Stimulated activated naive B cell treated with anti-CD40 and anti-IgM and Interleukin-4, amounts not matched to agents 10 μg/mL and 1 μg/mL and 100 μg/mL, for 72 hours (primary cell): ENCODE measurements at regions not wholly inside any gene's neighbourhood (a gene's known extent, or its start where the extent isn't known, plus 50 kb on each side); places are given as distances from the start of the nearest gene placed in this dataset.
"Not testable (repeated sequence)": the region's sequence is repeated elsewhere in the genome, so short reads cannot be mapped to it uniquely, and the experiment has no call there.

ENCODE experiments used
- ATAC-seq, 2 donors: fragments of 150-1000 bp; cut with Tn5 transposase; replicated peaks; 2 replicates each; pipeline ENCODE4 v1.10.0; 2021; ENCODE audit warnings: moderate library complexity in 1 of 2
- DNase-seq: peaks from one replicate; pipeline ENCODE4 v3.0.0; 2021
- H3K27ac Mint-ChIP-seq: one replicate; pipeline ENCODE4 v1.8.0; 2022; ENCODE audit warnings: mild to moderate bottlenecking, mixed read lengths
- H3K27me3 Mint-ChIP-seq, 2 donors: one replicate each; pipeline ENCODE4 v1.8.0; 2022; ENCODE audit warnings: mixed read lengths in 2 of 2
- H3K36me3 Mint-ChIP-seq, 2 donors: one replicate each; pipeline ENCODE4 v1.8.0; 2022; ENCODE audit warnings: mixed read lengths in 2 of 2, mild to moderate bottlenecking in 1 of 2
- H3K4me1 Mint-ChIP-seq, 2 donors: one replicate each; pipeline ENCODE4 v1.8.0; 2022; ENCODE audit warnings: mixed read lengths in 2 of 2, mild to moderate bottlenecking in 1 of 2
- H3K4me3 Mint-ChIP-seq, 2 donors: one replicate each; pipeline ENCODE4 v1.8.0; 2022; ENCODE audit warnings: mild to moderate bottlenecking in 2 of 2, mixed read lengths in 2 of 2, moderate library complexity in 1 of 2
- H3K9me3 Mint-ChIP-seq, 2 donors: one replicate each; pipeline ENCODE4 v1.8.0; 2022; ENCODE audit warnings: mixed read lengths in 2 of 2, mild to moderate bottlenecking in 1 of 2

GRCh38 chr5:72677447-72677846, 139.0 kb upstream of the TNPO1 start:
- H3K27ac Mint-ChIP-seq = no peak overlapping the region
- DNase-seq (no peak), ATAC-seq (no peak)
- H3K27me3 Mint-ChIP-seq = peaks cover 24 to 34% of the 10 kb centered on the region in 2 donors
- peaks cover 0 to 7% of the 10 kb centered on the region in 2 donors for H3K36me3 Mint-ChIP-seq
- no peaks in the 10 kb centered on the region for H3K4me1 Mint-ChIP-seq
- H3K9me3 Mint-ChIP-seq = peaks cover 19 to 27% of the 10 kb centered on the region in 2 donors
- no peak overlapping the region for H3K4me3 Mint-ChIP-seq

GRCh38 chr5:72676831-72677230, 139.6 kb upstream of the TNPO1 start:
- H3K27me3 Mint-ChIP-seq = peaks cover 19 to 32% of the 10 kb centered on the region in 2 donors
- not testable (repeated sequence) for H3K4me1 Mint-ChIP-seq, ATAC-seq, H3K27ac Mint-ChIP-seq, H3K4me3 Mint-ChIP-seq, DNase-seq, H3K36me3 Mint-ChIP-seq
- H3K9me3 Mint-ChIP-seq = peaks cover 19 to 25% of the 10 kb centered on the region in 2 donors

DNA sequence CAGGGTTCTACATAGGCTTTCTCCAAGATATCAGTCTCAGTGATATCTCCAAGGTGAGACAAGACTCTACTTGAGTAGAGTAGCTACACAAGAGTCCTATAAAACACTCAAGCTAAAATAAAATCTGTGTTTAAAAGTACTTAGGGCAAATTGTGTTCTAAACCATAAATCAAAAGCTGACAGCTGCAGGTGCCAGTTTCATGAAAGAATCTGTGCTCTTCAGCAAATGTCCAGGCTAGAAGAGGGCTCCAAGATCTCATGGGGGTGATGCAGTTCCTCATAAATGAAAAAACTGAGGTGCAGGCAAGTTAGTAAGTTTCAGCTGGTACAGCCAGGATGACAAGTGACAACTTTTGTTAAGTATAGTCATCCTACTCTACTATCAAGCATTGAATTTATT, 142.8 kb upstream of the TNPO1 start:
- Mint-ChIP-seq H3K27ac (no peak overlapping the region), H3K4me1 (no peaks in the 10 kb centered on the region), H3K36me3 (peaks cover 0 to 7% of the 10 kb centered on the region in 2 donors), H3K4me3 (no peak overlapping the region), H3K9me3 (peaks cover 16 to 21% of the 10 kb centered on the region in 2 donors), H3K27me3 (peaks cover 8 to 9% of the 10 kb centered on the region in 2 donors)
- no peak for ATAC-seq
- DNase-seq = no peak

- H3K27me3 Mint-ChIP-seq = peaks cover 11 to 13% of the 10 kb centered on the region in 2 donors
- H3K36me3 Mint-ChIP-seq = peaks cover 0 to 7% of the 10 kb centered on the region in 2 donors
- no peaks in the 10 kb centered on the region for H3K4me1 Mint-ChIP-seq
- no peak for ATAC-seq
- no peak for DNase-seq
- H3K9me3 Mint-ChIP-seq = peaks cover 16 to 21% of the 10 kb centered on the region in 2 donors
- no peak overlapping the region for H3K27ac Mint-ChIP-seq
- no peak overlapping the region for H3K4me3 Mint-ChIP-seq
Observed at GRCh38 chr5:72673180-72673579, 143.3 kb upstream of the TNPO1 start.

GRCh38 chr5:72667708-72668107, 148.8 kb upstream of the TNPO1 start:
- Mint-ChIP-seq H3K36me3 (no peaks in the 10 kb centered on the region), H3K9me3 (no peaks in the 10 kb centered on the region), H3K27ac (no peak overlapping the region), H3K4me1 (no peaks in the 10 kb centered on the region), H3K27me3 (peaks cover 12 to 13% of the 10 kb centered on the region in 2 donors), H3K4me3 (no peak overlapping the region)
- no peak for DNase-seq
- no peak for ATAC-seq

DNA sequence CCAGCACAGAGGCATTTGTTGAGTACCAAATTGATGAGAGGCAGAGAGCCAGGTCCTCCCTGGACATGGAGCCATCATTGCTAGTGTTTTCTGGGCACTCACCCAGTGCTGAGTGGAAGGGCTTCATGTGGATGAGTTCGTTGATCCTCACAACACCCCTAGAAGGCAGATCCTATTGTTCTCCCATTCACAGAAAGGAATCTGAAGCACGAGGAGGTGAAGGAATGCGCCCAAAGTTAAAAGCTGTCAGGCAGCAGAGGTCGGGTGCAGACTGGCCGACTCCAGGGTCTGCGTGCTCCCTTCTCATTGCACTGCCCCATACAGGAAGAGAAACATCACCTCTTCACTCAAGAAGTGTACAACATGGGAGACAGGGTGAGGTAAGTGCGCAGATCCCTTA, 153.5 kb upstream of the TNPO1 start:
- no peak for ATAC-seq
- no peak overlapping the region for H3K4me3 Mint-ChIP-seq
- no peaks in the 10 kb centered on the region for H3K4me1 Mint-ChIP-seq
- DNase-seq = no peak
- H3K9me3 Mint-ChIP-seq = no peaks in the 10 kb centered on the region
- H3K27ac Mint-ChIP-seq = no peak overlapping the region
- H3K36me3 Mint-ChIP-seq = no peaks in the 10 kb centered on the region
- H3K27me3 Mint-ChIP-seq = peaks cover 5 to 12% of the 10 kb centered on the region in 2 donors

DNA sequence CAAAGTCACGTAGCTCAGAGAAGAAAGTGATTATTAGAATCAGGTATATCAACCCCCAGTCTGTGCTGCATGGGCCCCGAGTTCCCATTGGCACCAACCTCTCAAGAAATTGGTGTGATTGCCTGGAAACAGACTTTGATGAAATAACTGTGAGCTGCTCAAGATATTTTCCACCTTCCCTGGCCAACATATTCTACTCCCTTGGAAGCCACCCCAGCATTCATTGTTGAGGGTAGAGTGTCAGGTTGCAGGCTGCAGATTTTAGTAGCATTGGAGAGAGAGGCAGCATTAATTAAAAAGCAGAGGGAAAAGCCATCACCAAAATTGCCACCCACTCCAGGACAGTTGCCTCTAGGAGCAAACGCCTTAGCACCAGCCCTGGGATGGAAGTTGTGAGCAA, 154.2 kb upstream of the TNPO1 start:
- ATAC-seq (no peak), DNase-seq (no peak)
- Mint-ChIP-seq H3K27ac (no peak overlapping the region), H3K4me1 (no peaks in the 10 kb centered on the region), H3K9me3 (no peaks in the 10 kb centered on the region), H3K36me3 (no peaks in the 10 kb centered on the region), H3K4me3 (no peak overlapping the region), H3K27me3 (peaks cover 5 to 12% of the 10 kb centered on the region in 2 donors)

DNA sequence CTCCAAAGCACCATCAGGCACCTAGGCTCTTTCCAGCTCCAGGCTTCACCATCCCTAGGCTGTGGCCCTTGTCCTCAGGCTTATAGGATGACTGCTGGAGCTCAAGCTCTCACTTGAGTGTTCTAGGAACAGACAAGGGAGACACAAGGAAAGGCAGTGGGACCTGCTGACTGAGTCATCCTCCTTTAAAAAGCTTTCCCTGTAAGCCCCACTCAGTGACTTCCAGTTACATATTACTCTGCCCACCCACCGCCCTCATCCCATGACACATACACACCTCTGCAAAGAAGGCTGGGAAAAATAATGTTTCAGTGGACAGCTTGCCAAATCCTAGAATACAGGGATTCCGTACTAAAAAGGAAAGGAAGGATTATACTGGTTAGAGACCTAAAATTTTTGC, 154.2 kb upstream of the ZNF366 start:
- Mint-ChIP-seq H3K9me3 (no peaks in the 10 kb centered on the region), H3K36me3 (no peaks in the 10 kb centered on the region), H3K27me3 (peaks cover 5 to 8% of the 10 kb centered on the region in 2 donors), H3K4me1 (no peaks in the 10 kb centered on the region), H3K27ac (no peak overlapping the region), H3K4me3 (no peak overlapping the region)
- no peak for DNase-seq
- no peak for ATAC-seq

GRCh38 chr5:72659726-72660125, 152.5 kb upstream of the ZNF366 start:
- Mint-ChIP-seq H3K36me3 (no peaks in the 10 kb centered on the region), H3K4me3 (no peak overlapping the region), H3K4me1 (no peaks in the 10 kb centered on the region), H3K9me3 (no peaks in the 10 kb centered on the region), H3K27ac (no peak overlapping the region), H3K27me3 (peaks cover 5 to 8% of the 10 kb centered on the region in 2 donors)
- DNase-seq (no peak), ATAC-seq (no peak)

DNA sequence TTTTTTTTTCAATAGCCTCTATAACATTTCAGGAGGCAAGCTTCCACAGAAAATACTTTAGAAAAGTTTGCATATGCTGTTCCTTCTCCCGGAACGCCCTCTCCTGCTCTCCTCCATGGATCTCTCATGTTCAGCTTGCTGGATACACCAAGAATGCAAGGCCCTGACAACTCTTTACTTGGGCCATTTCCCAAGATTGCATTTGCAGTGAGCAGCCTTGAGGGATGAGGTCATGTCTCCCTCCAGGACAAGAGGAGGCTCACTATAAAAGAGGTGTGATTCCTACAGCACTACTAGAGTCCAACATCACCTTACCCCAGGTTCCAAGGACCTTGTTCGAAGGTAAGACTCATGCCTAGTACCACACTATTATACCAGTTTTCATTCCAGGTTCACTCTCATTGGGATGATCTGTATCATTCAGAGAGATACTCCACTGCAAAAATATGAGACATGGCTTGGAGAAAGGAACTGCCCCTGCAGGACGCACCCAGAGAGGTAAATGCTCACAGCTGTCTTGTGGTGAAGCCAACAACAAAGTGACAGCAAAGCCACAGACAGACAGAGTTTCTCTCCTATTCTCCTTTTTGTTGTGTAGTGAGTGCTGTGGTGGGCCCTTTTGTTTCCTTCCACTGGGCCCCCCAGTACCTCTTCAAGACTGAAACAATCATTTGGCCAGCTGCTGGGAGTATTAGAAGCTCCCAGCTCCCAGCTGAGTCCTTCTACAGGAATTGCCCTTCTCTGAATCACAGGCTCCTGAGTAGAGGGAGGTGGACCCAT, 151.7 kb upstream of the ZNF366 start:
- H3K9me3 Mint-ChIP-seq = no peaks in the 10 kb centered on the region
- DNase-seq = no peak
- no peaks in the 10 kb centered on the region for H3K36me3 Mint-ChIP-seq
- no peak overlapping the region for H3K4me3 Mint-ChIP-seq
- no peak overlapping the region for H3K27ac Mint-ChIP-seq
- H3K4me1 Mint-ChIP-seq = no peaks in the 10 kb centered on the region
- H3K27me3 Mint-ChIP-seq = peaks cover 5 to 8% of the 10 kb centered on the region in 2 donors
- no peak for ATAC-seq

DNA sequence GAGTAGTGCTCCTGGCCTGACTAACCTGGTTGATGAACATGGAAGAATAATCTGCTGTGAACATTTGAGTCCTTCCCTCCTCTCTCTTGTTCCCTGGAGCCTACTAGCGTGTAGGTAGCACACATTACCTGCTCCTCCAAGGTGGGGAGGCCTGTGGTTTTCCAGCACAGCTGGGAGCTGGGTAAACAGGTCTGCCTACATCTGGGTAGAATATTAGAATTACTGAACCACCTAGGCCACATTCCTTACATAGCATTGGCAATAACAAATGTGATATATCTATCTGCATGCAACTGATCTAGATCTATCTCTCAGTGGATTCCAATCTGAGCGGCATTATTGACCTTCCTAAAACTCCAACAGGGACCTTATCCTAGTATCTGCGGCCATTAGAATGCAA, 151.0 kb upstream of the ZNF366 start:
- no peak overlapping the region for H3K4me3 Mint-ChIP-seq
- H3K4me1 Mint-ChIP-seq = no peaks in the 10 kb centered on the region

DNA sequence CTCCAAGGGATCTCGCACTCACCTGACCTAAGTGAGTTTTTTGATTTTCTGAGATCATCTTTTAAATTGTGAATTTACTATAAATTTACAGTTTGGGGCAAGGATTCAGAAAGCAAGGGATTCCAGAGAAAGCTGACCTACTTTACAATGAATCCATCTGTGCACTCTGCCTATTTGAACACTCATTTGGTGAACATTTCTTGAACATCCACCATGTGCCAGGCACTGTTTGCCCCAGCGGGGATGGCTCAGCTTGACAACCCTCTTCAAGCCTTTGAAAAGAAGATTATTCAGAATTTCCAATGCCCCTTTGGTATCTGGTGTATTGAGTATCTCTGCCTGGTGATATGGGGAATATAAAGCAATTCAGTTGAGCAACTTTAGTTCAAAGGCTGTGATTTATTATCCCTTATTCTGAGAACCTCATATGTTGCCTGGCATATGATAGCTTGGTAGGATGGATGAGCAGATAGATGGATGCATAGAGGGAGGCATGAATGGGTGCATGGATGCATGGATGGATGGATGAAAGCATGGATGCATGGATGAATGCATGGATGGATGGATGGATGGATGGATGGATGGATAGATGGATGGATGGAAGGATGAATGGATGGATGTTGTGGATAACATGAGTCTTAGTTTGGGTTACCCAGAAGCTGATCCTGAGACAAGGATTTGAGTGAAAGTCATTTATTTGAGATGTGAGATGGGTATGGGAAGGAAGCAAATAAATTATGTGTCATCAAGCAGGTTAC, 149.7 kb upstream of the ZNF366 start:
- Mint-ChIP-seq H3K27me3 (peaks cover 5 to 12% of the 10 kb centered on the region in 2 donors), H3K9me3 (no peaks in the 10 kb centered on the region), H3K36me3 (no peaks in the 10 kb centered on the region), H3K4me1 (no peaks in the 10 kb centered on the region), H3K4me3 (no peak overlapping the region), H3K27ac (no peak overlapping the region)
- DNase-seq = no peak
- ATAC-seq = no peak

More for the DNA sequence above, 151.0 kb upstream of the ZNF366 start:
- ATAC-seq (no peak), DNase-seq (no peak)
- no peaks in the 10 kb centered on the region for H3K9me3 Mint-ChIP-seq
- H3K27ac Mint-ChIP-seq = no peak overlapping the region
- no peaks in the 10 kb centered on the region for H3K36me3 Mint-ChIP-seq
- H3K27me3 Mint-ChIP-seq = peaks cover 5 to 8% of the 10 kb centered on the region in 2 donors

DNA sequence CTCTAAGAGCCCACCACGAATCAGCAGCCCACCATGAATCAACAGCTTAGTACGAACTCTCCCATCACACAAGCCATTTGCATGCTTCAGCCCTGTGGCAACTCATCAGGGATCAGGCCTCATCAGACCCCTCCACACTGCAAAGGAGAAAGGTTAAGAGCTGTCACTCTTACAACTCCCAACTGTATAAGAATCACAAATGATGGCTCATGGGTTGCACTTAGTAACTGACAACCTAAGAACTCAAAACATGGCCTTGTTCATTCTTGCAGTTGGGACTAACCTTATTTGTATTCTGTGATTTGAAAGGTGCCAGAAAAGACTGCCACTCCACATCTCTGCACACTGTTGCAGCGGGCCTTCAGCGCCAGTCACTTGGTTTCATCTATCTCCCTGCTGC, 149.1 kb upstream of the ZNF366 start:
- H3K4me1 Mint-ChIP-seq = no peaks in the 10 kb centered on the region

DNA sequence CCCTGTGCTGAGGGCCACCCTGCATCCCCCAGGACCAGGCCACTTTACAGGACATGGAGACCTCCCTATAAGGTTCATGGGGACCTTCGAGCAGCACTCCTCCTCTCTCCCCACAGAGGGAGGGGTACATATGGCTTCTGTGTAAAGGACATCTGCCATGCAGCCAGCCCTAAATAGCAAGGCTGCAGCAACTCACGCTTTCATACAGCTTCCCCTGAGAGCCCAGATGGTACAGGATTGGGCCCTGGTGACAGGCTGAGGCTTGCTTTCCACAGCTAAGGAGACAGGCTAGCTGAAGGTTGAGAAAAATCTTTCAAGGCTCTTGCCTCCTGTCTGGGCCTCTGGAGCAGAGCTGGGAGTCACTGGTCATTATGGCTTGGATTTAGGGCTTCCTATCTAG, 147.0 kb upstream of the ZNF366 start:
- DNase-seq = no peak
- Mint-ChIP-seq H3K4me1 (no peaks in the 10 kb centered on the region), H3K9me3 (no peaks in the 10 kb centered on the region), H3K27ac (no peak overlapping the region), H3K27me3 (peaks cover 9 to 11% of the 10 kb centered on the region in 2 donors), H3K4me3 (no peak overlapping the region), H3K36me3 (no peaks in the 10 kb centered on the region)
- ATAC-seq = no peak

More for the DNA sequence above, 149.1 kb upstream of the ZNF366 start:
- Mint-ChIP-seq H3K27ac (no peak overlapping the region), H3K36me3 (no peaks in the 10 kb centered on the region), H3K4me3 (no peak overlapping the region), H3K27me3 (peaks cover 5 to 14% of the 10 kb centered on the region in 2 donors), H3K9me3 (no peaks in the 10 kb centered on the region)
- no peak for ATAC-seq
- no peak for DNase-seq

DNA sequence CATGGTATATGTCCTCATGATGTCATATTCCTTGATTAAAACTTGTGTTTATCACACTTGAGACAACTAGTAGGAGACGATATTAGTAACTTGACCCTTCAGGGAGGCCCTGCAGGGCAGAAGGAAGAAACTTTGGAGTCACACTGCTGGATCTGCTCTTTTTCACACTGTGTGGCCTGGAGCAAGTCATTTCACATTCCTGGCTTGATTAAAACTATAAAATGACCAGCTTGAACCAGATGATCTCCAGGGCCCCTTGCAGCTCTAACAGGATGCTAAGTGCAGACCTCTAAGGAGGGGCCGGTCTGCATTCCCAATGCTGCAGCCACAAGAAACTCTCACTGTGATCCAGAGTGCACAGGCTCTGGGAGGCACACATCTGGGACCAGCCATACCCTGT, 146.4 kb upstream of the ZNF366 start:
- Mint-ChIP-seq H3K9me3 (no peaks in the 10 kb centered on the region), H3K36me3 (no peaks in the 10 kb centered on the region), H3K4me1 (no peaks in the 10 kb centered on the region), H3K4me3 (no peak overlapping the region), H3K27me3 (peaks cover 7 to 8% of the 10 kb centered on the region in 2 donors), H3K27ac (no peak overlapping the region)
- DNase-seq (no peak), ATAC-seq (no peak)
